22Rv1 (cell line): ENCODE measurements at regions not wholly inside any gene's neighbourhood (a gene's known extent, or its start where the extent isn't known, plus 50 kb on each side); places are given as distances from the start of the nearest gene placed in this dataset.

Experiments
- H3K27ac ChIP-seq: fragments of 450-650 bp; 2 replicates; pipeline ENCODE4 v1.5.1; 2017
- ZFX ChIP-seq: fragments of 450-650 bp; IDR thresholded peaks from 2 replicates; pipeline ENCODE4 v1.6.1; 2017; ENCODE audit warnings: antibody characterized with exemption, borderline replicate concordance
- TF ChIP-seq, protein P1 (sequence below): fragments of 450-650 bp; IDR thresholded peaks from 2 replicates; pipeline ENCODE4 v1.5.1; 2017; ENCODE audit warnings: mild to moderate bottlenecking

DNA sequence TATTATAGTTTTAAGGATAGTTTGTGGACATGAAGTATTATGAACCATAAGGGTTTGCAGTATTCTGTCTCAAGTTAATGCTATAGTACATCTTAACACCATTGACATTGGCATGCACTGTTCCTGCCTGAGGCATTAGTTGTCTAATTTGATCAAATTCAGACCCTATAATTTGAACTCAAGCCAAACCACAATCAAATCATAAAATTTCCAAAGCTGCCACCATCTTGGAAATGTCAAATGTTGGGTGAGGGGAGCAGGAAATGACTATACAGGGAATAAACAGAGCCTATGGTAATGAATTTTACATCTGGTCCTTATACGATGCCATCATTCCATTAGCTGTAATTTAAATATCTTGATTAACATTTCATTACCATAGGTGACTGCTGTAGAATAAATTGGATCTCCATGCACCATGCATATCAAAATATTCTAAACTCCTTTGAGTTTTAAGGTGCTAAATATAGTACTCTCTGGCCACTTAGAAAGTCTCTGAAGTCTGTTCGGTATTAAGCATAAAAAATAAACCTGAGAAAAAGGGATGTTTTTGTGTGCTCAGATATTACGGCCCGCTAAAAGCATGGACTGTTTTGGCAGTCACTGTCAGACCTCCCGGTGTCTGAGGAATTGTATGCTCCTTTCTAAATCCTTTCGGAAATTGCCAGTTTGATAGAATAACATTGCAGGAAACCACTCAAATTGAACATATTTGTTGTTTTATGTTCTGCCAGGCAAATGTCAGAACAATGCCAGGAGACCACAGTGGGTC, 257.7 kb downstream of the SPRY2 start:
- TF ChIP-seq ZFX: no peak
- TF ChIP-seq, protein P1, sequence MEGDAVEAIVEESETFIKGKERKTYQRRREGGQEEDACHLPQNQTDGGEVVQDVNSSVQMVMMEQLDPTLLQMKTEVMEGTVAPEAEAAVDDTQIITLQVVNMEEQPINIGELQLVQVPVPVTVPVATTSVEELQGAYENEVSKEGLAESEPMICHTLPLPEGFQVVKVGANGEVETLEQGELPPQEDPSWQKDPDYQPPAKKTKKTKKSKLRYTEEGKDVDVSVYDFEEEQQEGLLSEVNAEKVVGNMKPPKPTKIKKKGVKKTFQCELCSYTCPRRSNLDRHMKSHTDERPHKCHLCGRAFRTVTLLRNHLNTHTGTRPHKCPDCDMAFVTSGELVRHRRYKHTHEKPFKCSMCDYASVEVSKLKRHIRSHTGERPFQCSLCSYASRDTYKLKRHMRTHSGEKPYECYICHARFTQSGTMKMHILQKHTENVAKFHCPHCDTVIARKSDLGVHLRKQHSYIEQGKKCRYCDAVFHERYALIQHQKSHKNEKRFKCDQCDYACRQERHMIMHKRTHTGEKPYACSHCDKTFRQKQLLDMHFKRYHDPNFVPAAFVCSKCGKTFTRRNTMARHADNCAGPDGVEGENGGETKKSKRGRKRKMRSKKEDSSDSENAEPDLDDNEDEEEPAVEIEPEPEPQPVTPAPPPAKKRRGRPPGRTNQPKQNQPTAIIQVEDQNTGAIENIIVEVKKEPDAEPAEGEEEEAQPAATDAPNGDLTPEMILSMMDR: no peak
- no peak overlapping the region for H3K27ac ChIP-seq

DNA sequence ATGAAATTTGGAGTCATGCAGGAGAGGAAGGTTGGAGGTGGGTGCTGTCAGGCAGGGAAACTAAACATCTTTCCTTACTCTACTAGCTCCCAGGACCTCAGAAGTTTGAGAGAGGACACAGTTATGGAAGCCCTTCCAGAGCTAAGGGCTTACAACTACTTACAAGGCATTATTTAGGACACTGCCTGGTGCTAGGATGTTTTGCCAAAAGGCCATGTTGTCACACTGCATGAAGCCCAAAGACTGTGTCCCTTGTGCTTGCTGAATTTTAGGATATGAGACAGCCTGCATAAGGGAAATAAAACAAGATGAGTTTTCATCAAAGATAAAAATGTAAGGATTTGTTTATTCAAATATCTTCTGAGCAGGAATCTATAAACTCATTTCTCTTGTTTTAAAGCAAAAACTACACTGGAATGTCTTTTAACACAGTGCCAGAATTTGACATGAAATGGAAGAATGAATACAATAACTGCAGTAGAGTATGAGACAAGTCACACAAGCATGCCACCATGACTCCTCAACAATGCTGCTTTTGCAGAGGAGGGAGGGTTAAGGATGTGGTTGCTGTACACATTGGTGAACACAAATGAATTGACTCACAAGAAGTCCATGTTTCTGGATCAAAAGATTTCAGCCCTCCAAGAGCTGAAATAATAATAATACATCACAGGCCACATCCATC, 258.4 kb downstream of the SPRY2 start:
- H3K27ac ChIP-seq: no peak overlapping the region
- TF ChIP-seq, protein P1: no peak
- TF ChIP-seq ZFX: no peak

DNA sequence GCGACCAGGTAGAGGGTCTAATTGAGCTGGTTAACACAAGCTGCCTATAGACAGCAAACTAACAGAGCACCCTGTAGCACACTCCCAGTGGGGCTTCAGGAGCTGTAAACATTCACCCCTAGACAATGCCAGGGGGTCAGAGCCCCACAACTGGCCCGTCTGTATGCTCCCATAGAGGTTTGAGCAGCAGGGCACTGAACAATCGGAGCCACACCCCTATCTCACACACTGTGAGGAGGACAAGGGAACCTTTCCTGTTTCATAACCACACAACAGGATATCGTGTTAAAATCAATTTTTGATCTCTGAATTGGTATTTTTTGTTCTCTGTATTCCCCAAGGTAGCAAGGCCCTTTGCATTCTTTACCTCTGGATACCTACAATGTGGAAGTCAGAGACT, 266.1 kb downstream of the SPRY2 start:
- H3K27ac ChIP-seq: no peak overlapping the region

DNA sequence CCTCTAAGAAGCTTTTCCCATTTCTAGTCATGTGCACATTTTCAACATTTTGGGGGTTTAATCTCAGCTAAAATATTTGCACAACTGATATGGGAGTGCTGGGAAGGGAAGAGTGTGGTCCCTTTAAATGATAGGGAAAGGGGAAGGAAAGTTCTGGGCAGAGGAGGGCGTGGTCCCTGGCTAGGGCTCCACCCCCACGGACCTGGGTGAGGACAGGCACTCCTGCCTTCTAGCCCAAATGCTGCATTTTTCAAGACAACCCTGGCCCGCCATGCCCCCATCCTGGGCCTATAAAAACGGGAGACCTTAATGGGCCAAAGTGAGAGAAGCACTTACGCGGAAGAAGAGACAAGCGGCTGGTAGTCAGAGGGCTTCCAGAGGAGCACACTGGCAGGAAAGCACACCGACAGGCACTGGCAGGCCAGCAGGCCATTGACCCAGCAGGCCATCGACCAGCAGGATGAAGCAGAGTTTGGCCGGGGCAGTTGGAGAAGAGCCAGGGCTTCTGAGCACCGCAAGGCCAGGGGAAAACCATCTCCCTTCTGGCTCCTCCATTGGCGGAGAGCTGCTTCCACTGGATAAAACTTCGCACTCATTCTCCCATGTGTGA, 266.7 kb downstream of the SPRY2 start:
- TF ChIP-seq, protein P1: no peak
- no peak for TF ChIP-seq ZFX
- no peak overlapping the region for H3K27ac ChIP-seq

More for the DNA sequence above, 266.1 kb downstream of the SPRY2 start:
- TF ChIP-seq, protein P1: no peak
- TF ChIP-seq ZFX: no peak

DNA sequence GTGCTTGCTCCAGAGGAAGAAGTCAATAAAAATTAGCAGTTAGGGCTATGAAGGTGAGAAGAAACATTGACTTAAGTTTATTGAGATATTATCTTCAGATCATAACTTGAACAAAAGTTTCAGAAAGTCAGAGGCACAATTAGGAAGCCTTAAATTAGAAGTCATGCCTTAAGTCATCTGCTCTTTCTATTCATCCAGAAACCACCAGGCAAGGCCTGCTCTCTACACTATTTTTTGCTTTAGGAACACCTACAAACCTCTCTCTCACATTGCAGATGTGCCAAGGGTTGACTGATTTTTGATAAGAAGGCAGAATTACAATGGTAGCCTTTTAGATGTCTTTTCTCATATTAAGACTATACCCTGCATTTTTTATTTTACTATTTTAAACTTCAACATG, 268.7 kb downstream of the SPRY2 start:
- TF ChIP-seq ZFX: no peak
- TF ChIP-seq, protein P1: no peak
- no peak overlapping the region for H3K27ac ChIP-seq

DNA sequence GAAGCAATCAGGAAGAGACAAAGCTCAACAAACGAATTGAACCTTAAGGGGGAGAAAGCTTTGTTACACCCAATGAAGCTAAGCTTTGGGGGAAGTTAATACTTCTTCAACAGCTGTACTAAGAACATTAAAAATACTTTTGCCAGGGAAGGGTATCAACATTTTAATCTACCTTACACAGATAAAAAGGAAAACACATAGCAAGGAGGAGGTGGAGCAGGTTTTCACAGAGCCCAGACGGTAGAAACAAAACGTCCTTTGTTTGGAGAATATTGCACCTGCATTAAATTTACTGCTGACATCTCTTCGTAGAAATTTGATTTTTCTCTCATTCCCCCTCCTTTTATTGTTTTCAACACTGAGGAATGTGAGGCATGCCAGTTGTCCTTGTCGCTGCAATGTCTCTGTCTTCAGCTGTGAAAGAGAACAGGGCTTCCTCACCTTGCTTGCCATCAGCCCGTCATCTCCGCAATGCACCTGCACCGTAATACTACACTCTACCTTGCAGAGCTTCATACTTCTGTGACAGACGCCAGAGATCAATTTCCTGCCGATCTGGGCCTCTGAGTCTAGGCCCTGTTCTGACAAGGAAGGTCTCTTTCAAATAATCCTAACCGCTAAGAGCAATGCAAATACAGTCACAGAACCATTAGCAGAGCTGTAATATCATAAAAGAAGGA, 270.8 kb downstream of the SPRY2 start:
- no peak overlapping the region for H3K27ac ChIP-seq
- no peak for TF ChIP-seq ZFX
- TF ChIP-seq, protein P1: no peak
